ENCODE measurements at regions not wholly inside any gene's neighbourhood (a gene's known extent, or its start where the extent isn't known, plus 50 kb on each side); places are given as distances from the start of the nearest gene placed in this dataset.

DNA sequence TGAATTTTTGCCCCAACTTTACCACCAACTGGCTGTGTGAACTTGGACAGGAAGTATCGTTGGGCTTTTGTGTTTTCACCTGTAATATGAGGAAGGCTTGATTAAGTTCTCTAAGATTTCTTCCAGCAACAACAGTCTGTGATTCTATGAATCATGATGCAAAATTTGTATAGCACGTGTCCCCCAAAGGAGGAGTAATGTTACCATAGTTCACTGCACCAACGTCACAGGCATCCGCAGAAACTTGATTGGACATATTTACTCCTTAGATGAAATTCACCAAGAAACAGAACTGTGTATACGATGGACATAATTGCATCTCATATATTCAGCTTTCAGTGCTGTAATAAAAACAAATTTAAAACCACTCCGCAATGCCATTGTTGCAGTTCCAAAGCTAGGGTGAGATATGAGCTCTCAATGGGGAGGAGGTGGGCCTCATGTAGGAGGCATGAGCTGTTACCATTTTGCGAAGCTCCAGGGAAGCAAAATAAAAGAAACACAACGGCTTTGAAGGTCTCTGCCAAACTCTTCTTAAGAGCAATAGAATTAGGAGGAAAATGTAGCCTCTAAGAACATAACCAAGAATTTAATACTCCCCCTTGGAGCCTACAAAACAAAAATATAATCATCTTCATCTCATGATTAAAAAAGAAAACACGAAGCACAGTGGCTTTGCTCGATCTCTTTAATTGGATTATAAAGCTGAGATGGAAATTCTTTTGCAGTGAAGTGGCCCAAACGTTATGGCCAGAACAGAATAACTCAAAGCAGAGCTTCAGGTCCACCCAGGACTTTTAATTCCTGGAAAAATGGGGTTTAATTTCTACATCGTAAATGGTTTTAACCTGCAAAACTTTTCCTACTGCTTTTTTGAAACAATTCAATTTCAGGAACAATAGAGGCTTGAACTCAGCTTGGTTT lies 80.7 kb downstream of the CHST2 start:
- TF ChIP-seq, protein P1, sequence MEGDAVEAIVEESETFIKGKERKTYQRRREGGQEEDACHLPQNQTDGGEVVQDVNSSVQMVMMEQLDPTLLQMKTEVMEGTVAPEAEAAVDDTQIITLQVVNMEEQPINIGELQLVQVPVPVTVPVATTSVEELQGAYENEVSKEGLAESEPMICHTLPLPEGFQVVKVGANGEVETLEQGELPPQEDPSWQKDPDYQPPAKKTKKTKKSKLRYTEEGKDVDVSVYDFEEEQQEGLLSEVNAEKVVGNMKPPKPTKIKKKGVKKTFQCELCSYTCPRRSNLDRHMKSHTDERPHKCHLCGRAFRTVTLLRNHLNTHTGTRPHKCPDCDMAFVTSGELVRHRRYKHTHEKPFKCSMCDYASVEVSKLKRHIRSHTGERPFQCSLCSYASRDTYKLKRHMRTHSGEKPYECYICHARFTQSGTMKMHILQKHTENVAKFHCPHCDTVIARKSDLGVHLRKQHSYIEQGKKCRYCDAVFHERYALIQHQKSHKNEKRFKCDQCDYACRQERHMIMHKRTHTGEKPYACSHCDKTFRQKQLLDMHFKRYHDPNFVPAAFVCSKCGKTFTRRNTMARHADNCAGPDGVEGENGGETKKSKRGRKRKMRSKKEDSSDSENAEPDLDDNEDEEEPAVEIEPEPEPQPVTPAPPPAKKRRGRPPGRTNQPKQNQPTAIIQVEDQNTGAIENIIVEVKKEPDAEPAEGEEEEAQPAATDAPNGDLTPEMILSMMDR (IDR thresholded peaks at IDR 0.05): no peak
- no peak for TF ChIP-seq POLR2A (IDR thresholded peaks at IDR 0.05)
